ENCODE measurements at regions not wholly inside any gene's neighbourhood (a gene's known extent, or its start where the extent isn't known, plus 50 kb on each side); places are given as distances from the start of the nearest gene placed in this dataset.

DNA sequence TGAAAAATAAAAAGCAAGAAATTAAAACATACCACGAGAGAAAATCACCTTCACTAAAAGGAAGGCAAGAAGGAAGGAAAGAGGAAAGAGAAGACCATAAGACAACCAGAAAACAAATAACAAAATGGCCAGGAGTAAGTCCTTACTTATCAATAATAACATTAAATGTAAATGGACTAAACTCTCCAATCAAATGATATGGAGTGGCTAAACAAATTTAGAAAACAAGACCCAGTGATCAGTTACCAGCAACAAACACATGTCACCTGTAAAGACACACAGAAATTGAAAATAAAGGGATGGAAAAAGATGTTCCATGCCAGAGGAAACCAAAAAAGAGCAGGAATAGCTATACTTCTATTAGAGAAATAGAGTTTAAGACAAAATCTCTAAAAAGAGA is 85.0 kb upstream of the SLC38A4 start:
- TF ChIP-seq, protein P1, sequence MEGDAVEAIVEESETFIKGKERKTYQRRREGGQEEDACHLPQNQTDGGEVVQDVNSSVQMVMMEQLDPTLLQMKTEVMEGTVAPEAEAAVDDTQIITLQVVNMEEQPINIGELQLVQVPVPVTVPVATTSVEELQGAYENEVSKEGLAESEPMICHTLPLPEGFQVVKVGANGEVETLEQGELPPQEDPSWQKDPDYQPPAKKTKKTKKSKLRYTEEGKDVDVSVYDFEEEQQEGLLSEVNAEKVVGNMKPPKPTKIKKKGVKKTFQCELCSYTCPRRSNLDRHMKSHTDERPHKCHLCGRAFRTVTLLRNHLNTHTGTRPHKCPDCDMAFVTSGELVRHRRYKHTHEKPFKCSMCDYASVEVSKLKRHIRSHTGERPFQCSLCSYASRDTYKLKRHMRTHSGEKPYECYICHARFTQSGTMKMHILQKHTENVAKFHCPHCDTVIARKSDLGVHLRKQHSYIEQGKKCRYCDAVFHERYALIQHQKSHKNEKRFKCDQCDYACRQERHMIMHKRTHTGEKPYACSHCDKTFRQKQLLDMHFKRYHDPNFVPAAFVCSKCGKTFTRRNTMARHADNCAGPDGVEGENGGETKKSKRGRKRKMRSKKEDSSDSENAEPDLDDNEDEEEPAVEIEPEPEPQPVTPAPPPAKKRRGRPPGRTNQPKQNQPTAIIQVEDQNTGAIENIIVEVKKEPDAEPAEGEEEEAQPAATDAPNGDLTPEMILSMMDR (IDR thresholded peaks at IDR 0.05), result no peak
- no peak overlapping the region for H3K27ac ChIP-seq
- H3K9me3 ChIP-seq, result no peaks in the 10 kb centered on the region
- H3K36me3 ChIP-seq, result no peaks in the 10 kb centered on the region
- no peak overlapping the region for H3K4me3 ChIP-seq
- DNase-seq, result no peak
- no peaks in the 10 kb centered on the region for H3K4me1 ChIP-seq
- no peak overlapping the region for H3K9ac ChIP-seq (ENCODE audit: low read depth in 2 of 2, low read length in 2 of 2)
- intact Hi-C loops (cut with DNase I), result no loop called here
- H3K27me3 ChIP-seq, result no peaks in the 10 kb centered on the region

DNA sequence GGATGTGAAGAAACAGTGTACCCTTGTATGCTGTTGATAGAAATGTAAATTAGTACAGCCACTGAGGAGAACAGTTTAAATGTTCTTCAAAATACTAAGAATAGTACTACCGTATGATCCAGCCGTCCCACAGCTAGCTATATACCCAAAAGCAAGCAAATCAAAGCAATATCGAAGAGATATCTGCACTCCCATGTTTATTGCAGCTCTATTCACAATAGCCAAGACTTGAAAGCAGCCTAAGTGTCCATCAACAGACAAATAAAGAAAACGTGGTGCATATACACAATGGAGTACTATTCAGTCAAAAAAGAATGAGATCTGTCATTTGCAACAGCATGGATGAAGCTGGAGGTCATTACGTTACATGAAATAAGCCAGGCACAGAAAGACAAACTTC is 88.5 kb upstream of the SLC38A4 start:
- H3K9me3 ChIP-seq, result no peaks in the 10 kb centered on the region

DNA sequence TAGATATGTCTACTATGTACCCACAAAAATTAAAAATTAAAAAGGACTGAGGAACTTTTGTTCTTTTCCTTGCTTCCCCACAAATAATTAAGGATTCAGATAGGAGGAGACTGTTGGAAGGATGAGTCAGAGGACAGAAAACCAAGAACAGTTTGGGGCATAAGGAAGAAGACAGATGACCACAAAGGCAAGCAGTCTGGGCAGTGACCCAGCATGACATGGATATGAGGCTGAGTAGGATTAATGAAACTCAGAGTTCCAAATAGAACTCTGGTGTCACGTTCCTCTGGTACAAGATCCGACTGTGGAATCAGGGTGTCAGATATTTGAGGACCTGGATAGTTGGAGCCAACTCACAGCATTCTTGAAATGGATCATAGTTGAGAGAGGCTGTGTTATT is 89.3 kb upstream of the SLC38A4 start:
- Histone ChIP-seq H3K4me3 (no peak overlapping the region), H3K4me1 (no peaks in the 10 kb centered on the region), H3K27ac (no peak overlapping the region), H3K9ac (ENCODE audit: low read depth in 2 of 2, low read length in 2 of 2) (no peak overlapping the region), H3K27me3 (no peaks in the 10 kb centered on the region), H3K36me3 (no peaks in the 10 kb centered on the region), H3K9me3 (no peaks in the 10 kb centered on the region)
- intact Hi-C loops (cut with DNase I), result no loop called here
- DNase-seq, result peak; percentile 28
- TF ChIP-seq, protein P1 (IDR thresholded peaks at IDR 0.05), result no peak

More for the DNA sequence above, 88.5 kb upstream of the SLC38A4 start:
- Histone ChIP-seq H3K4me3 (no peak overlapping the region), H3K36me3 (no peaks in the 10 kb centered on the region), H3K9ac (ENCODE audit: low read depth in 2 of 2, low read length in 2 of 2) (no peak overlapping the region), H3K4me1 (no peaks in the 10 kb centered on the region), H3K27me3 (no peaks in the 10 kb centered on the region), H3K27ac (no peak overlapping the region)
- intact Hi-C loops (cut with DNase I), result no loop called here
- TF ChIP-seq, protein P1 (IDR thresholded peaks at IDR 0.05), result no peak
- no peak for DNase-seq

DNA sequence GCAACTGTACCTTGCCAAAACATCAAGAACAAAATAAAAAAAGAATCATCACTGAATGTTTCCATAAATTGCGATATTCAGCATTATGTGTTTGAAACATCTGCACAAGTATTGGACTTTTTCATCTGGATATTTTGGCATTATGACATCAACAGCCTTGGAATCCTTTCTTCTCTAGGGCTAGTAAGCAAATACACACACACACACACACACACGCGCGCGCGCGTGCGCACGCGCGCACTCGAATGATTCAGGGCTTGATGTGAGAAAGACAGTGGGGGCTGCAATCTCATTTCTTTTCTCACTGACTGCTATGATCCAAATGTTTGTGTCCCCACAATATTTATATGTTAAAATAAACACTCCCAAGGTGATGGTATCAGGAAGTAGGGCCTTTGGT is 90.0 kb upstream of the SLC38A4 start:
- H3K36me3 ChIP-seq, result no peaks in the 10 kb centered on the region
- H3K27me3 ChIP-seq, result no peaks in the 10 kb centered on the region
- H3K9ac ChIP-seq (ENCODE audit: low read depth in 2 of 2, low read length in 2 of 2), result no peak overlapping the region
- no peaks in the 10 kb centered on the region for H3K4me1 ChIP-seq
- DNase-seq, result no peak
- H3K9me3 ChIP-seq, result no peaks in the 10 kb centered on the region
- TF ChIP-seq, protein P1 (IDR thresholded peaks at IDR 0.05), result no peak
- no peak overlapping the region for H3K4me3 ChIP-seq
- no peak overlapping the region for H3K27ac ChIP-seq
- intact Hi-C loops (cut with DNase I), result no loop called here

DNA sequence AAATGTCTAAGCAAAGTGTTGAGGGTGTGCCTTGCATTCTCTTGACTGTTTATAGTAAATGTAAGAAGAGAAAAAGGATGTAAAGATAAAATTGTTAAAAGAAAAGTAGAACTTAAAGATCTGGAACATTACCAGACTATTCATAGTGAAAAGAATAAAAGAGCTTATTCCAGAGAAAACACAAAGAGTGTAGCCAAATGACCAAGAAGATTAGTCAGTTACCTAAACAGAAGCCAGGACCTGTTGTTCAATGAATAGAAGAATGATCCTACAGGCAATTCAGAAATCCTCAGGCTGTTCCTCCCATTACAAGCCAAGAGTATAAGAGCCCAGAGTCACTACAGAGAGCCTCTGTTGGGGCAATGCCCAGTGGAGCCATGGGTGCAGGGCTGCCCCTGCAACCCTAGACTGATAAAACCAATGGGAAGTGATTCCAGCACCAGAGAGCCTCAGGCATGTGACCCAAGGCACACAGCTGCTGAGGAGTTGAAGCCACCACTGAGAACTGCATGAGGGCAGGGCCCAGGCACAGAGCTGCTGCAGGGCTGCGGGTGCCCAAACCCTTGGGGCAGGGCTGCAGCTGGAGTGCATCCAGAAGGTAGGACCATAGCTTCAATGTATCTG is 91.1 kb upstream of the SLC38A4 start:
- Histone ChIP-seq H3K9ac (ENCODE audit: low read depth in 2 of 2, low read length in 2 of 2) (no peak overlapping the region), H3K4me3 (no peak overlapping the region), H3K4me1 (no peaks in the 10 kb centered on the region), H3K27me3 (no peaks in the 10 kb centered on the region), H3K36me3 (no peaks in the 10 kb centered on the region), H3K9me3 (no peaks in the 10 kb centered on the region), H3K27ac (no peak overlapping the region)
- no peak for DNase-seq
- intact Hi-C loops (cut with DNase I), result no loop called here
- TF ChIP-seq, protein P1 (IDR thresholded peaks at IDR 0.05), result no peak

Data from colonic mucosa (tissue), 4 donors.